Thymus (tissue), 11 donors: ENCODE measurements at regions not wholly inside any gene's neighbourhood (a gene's known extent, or its start where the extent isn't known, plus 50 kb on each side); places are given as distances from the start of the nearest gene placed in this dataset.

Experiments
- DNase-seq, 9 donors: peaks; one replicate each; pipeline ENCODE4 v3.0.0-alpha.2; 2013; ENCODE audit warnings: low spot score in 9 of 9, low read depth in 6 of 9, missing footprints in 1 of 9
- H3K27ac ChIP-seq, 2 donors: one replicate each; pipeline ENCODE4 v1.5.1; 2013; ENCODE audit warnings: control low read depth in 1 of 2, low read depth in 1 of 2, low read length in 1 of 2, mild to moderate bottlenecking in 1 of 2, moderate library complexity in 1 of 2
- H3K27me3 ChIP-seq, 2 donors: one replicate each; pipeline ENCODE4 v1.5.1; 2013; ENCODE audit warnings: low read length in 1 of 2; ENCODE audit not compliant: control insufficient read depth in 2 of 2, insufficient read depth in 1 of 2
- H3K36me3 ChIP-seq, 2 donors: one replicate each; pipeline ENCODE4 v1.5.1; 2013; ENCODE audit warnings: low read length in 1 of 2, mild to moderate bottlenecking in 1 of 2, moderate library complexity in 1 of 2; ENCODE audit not compliant: control insufficient read depth in 2 of 2, insufficient read depth in 2 of 2
- H3K4me1 ChIP-seq, 2 donors: one replicate each; pipeline ENCODE4 v1.5.1; 2013; ENCODE audit warnings: low read length in 2 of 2; ENCODE audit not compliant: control insufficient read depth in 2 of 2, insufficient read depth in 2 of 2
- H3K4me3 ChIP-seq, 2 donors: one replicate each; pipeline ENCODE4 v1.5.1; 2013; ENCODE audit warnings: low read length in 2 of 2, control low read depth in 1 of 2, mild to moderate bottlenecking in 1 of 2
- H3K9me3 ChIP-seq, 2 donors: one replicate each; pipeline ENCODE4 v1.5.1; 2013; ENCODE audit warnings: low read length in 1 of 2, mild to moderate bottlenecking in 1 of 2; ENCODE audit not compliant: control insufficient read depth in 2 of 2, insufficient read depth in 1 of 2
- WGBS: extraction: QIAGEN DNeasy Blood & Tissue Kit; methylation state at CpG from one replicate; pipeline ENCODE4 v1.1.7; 2013; 5-methylcytosine and 5-hydroxymethylcytosine counted together
- donor health status: healthy.

GRCh38 chr4:16450724-16451123 is 224.5 kb upstream of the TAPT1 start:
- no peak for DNase-seq
- Histone ChIP-seq H3K4me1 (no peaks in the 10 kb centered on the region), H3K9me3 (no peaks in the 10 kb centered on the region), H3K4me3 (no peak overlapping the region), H3K36me3 (no peaks in the 10 kb centered on the region), H3K27me3 (no peaks in the 10 kb centered on the region), H3K27ac (no peak overlapping the region)
- 91% methylated on average over 1 of the region's 1 CpG for WGBS

- Histone ChIP-seq H3K4me1 (no peaks in the 10 kb centered on the region), H3K9me3 (no peaks in the 10 kb centered on the region), H3K4me3 (no peak overlapping the region), H3K36me3 (no peaks in the 10 kb centered on the region), H3K27ac (no peak overlapping the region), H3K27me3 (no peaks in the 10 kb centered on the region)
- WGBS, result 85% methylated on average over 3 of the region's 3 CpGs
- no peak for DNase-seq
Observed at GRCh38 chr4:16450031-16450430, 223.8 kb upstream of the TAPT1 start.

GRCh38 chr4:16449406-16449805 is 223.1 kb upstream of the TAPT1 start:
- no peaks in the 10 kb centered on the region for H3K36me3 ChIP-seq
- DNase-seq, result no peak
- H3K4me3 ChIP-seq, result no peak overlapping the region
- H3K27me3 ChIP-seq, result no peaks in the 10 kb centered on the region
- H3K9me3 ChIP-seq, result no peaks in the 10 kb centered on the region
- no peak overlapping the region for H3K27ac ChIP-seq
- WGBS, result 81% methylated on average over 2 of the region's 2 CpGs
- H3K4me1 ChIP-seq, result no peaks in the 10 kb centered on the region

GRCh38 chr4:16448241-16448840 is 222.1 kb upstream of the TAPT1 start:
- Histone ChIP-seq H3K27me3 (no peaks in the 10 kb centered on the region), H3K9me3 (no peaks in the 10 kb centered on the region), H3K4me1 (no peaks in the 10 kb centered on the region), H3K27ac (no peak overlapping the region), H3K36me3 (no peaks in the 10 kb centered on the region), H3K4me3 (no peak overlapping the region)
- 93% methylated on average over 9 of the region's 9 CpGs for WGBS
- no peak for DNase-seq

- no peaks in the 10 kb centered on the region for H3K36me3 ChIP-seq
- 54% methylated on average over 2 of the region's 2 CpGs for WGBS
- no peak overlapping the region for H3K4me3 ChIP-seq
- H3K27ac ChIP-seq, result no peak overlapping the region
- H3K9me3 ChIP-seq, result no peaks in the 10 kb centered on the region
- peak in 5 of 9 donors; percentile 7 to 27 (median 13) for DNase-seq
- no peaks in the 10 kb centered on the region for H3K4me1 ChIP-seq
- no peaks in the 10 kb centered on the region for H3K27me3 ChIP-seq
Observed at GRCh38 chr4:16443504-16444088, 217.3 kb upstream of the TAPT1 start.

- Histone ChIP-seq H3K4me3 (no peak overlapping the region), H3K9me3 (no peaks in the 10 kb centered on the region), H3K36me3 (no peaks in the 10 kb centered on the region), H3K4me1 (no peaks in the 10 kb centered on the region), H3K27ac (no peak overlapping the region), H3K27me3 (no peaks in the 10 kb centered on the region)
- no peak for DNase-seq
- 76% methylated on average over 1 of the region's 1 CpG for WGBS
Observed at GRCh38 chr4:16442296-16442695, 216.0 kb upstream of the TAPT1 start.

- Histone ChIP-seq H3K27ac (no peak overlapping the region), H3K4me3 (no peak overlapping the region), H3K9me3 (no peaks in the 10 kb centered on the region), H3K27me3 (no peaks in the 10 kb centered on the region), H3K4me1 (no peaks in the 10 kb centered on the region), H3K36me3 (no peaks in the 10 kb centered on the region)
- whole genome bisulfite sequencing, result 91% methylated on average over 1 of the region's 1 CpG
- no peak for DNase-seq
Observed at GRCh38 chr4:16439768-16440167, 213.5 kb upstream of the TAPT1 start.

GRCh38 chr4:16438986-16439385 is 212.7 kb upstream of the TAPT1 start:
- Histone ChIP-seq H3K36me3 (no peaks in the 10 kb centered on the region), H3K27ac (no peak overlapping the region), H3K27me3 (no peaks in the 10 kb centered on the region), H3K4me1 (no peaks in the 10 kb centered on the region), H3K9me3 (no peaks in the 10 kb centered on the region), H3K4me3 (no peak overlapping the region)
- DNase-seq, result no peak

- Histone ChIP-seq H3K36me3 (no peaks in the 10 kb centered on the region), H3K4me3 (no peak overlapping the region), H3K27me3 (no peaks in the 10 kb centered on the region), H3K27ac (no peak overlapping the region), H3K4me1 (no peaks in the 10 kb centered on the region), H3K9me3 (no peaks in the 10 kb centered on the region)
- WGBS, result 87% methylated on average over 2 of the region's 2 CpGs
- no peak for DNase-seq
Observed at GRCh38 chr4:16437836-16438235, 211.6 kb upstream of the TAPT1 start.
